HepG2 (cell line): ENCODE measurements at regions not wholly inside any gene's neighbourhood (a gene's known extent, or its start where the extent isn't known, plus 50 kb on each side); places are given as distances from the start of the nearest gene placed in this dataset.

Experiments used
- CHD2 ChIP-seq: IDR thresholded peaks from 2 replicates; pipeline ENCODE4 v1.6.1; 2011; ENCODE audit warnings: low read depth, low read length, improper control_type of control experiment
- HNRNPL ChIP-seq: fragments of 200-400 bp; formaldehyde crosslinking; IDR thresholded peaks from 2 replicates; pipeline ENCODE4 v1.6.1; 2017; ENCODE audit warnings: mild to moderate bottlenecking, low read depth, low read length
- ISX ChIP-seq: sonication (generic); formaldehyde crosslinking; conservative IDR thresholded peaks from 2 replicates; pipeline ENCODE4 v1.5.0; 2020; ENCODE audit warnings: missing genetic modification reagents
- KLF16 ChIP-seq, 2 experiments: sonication (generic) in 1 of 2; formaldehyde crosslinking in 1 of 2; IDR thresholded peaks; 2 replicates each; pipeline versions ENCODE4 v1.6.1 to v1.8.0; 2016 to 2023; ENCODE audit warnings: missing genetic modification reagents in 2 of 2, missing compliant biosample characterization in 1 of 2
- TEAD3 ChIP-seq: optimal IDR thresholded peaks from 2 replicates; pipeline ENCODE3; 2016; ENCODE audit warnings: borderline replicate concordance
- THYN1 ChIP-seq: sonication (generic); formaldehyde crosslinking; IDR thresholded peaks from 2 replicates; pipeline ENCODE4 v1.8.1; 2023; ENCODE audit warnings: low read depth, mild to moderate bottlenecking, moderate library complexity, missing genetic modification reagents, borderline replicate concordance
- ZNF577 ChIP-seq: sonication (generic); formaldehyde crosslinking; IDR thresholded peaks from 2 replicates; pipeline ENCODE4 v1.4.0; 2020; ENCODE audit warnings: mild to moderate bottlenecking, low read depth, missing genetic modification reagents, borderline replicate concordance
- ZNF615 ChIP-seq: sonication (generic); formaldehyde crosslinking; IDR thresholded peaks from 2 replicates; pipeline ENCODE4 v1.5.0; 2020; ENCODE audit warnings: mild to moderate bottlenecking, missing genetic modification reagents, borderline replicate concordance
- ZNF773 ChIP-seq: sonication (generic); formaldehyde crosslinking; IDR thresholded peaks from 2 replicates; pipeline ENCODE4 v1.4.0; 2020; ENCODE audit warnings: missing genetic modification reagents, borderline replicate concordance
- TF ChIP-seq, protein P1 (sequence below): sonication (generic); formaldehyde crosslinking; IDR thresholded peaks from one replicate; pipeline ENCODE4 v1.5.1; 2020; ENCODE audit warnings: mild to moderate bottlenecking, missing genetic modification reagents; ENCODE audit errors: not compliant biosample characterization
- TF ChIP-seq, protein P2 (sequence below): sonication (generic); formaldehyde crosslinking; IDR thresholded peaks from 2 replicates; pipeline ENCODE4 v1.5.1; 2020; ENCODE audit warnings: mild to moderate bottlenecking, missing genetic modification reagents, moderate library complexity
- TF ChIP-seq, protein P3 (sequence below): sonication (generic); formaldehyde crosslinking; IDR thresholded peaks from 2 replicates; pipeline ENCODE4 v1.4.0; 2020; ENCODE audit warnings: missing genetic modification reagents
- TF ChIP-seq, protein P4 (sequence below): sonication (generic); formaldehyde crosslinking; IDR thresholded peaks from 2 replicates; pipeline ENCODE4 v1.9.0; 2022; ENCODE audit warnings: missing genetic modification reagents, mild to moderate bottlenecking, borderline replicate concordance
- TF ChIP-seq, protein P5 (sequence below): sonication (generic); formaldehyde crosslinking; IDR thresholded peaks from 2 replicates; pipeline ENCODE4 v1.8.1; 2023; ENCODE audit warnings: missing genetic modification reagents, inconsistent platforms, borderline replicate concordance

DNA sequence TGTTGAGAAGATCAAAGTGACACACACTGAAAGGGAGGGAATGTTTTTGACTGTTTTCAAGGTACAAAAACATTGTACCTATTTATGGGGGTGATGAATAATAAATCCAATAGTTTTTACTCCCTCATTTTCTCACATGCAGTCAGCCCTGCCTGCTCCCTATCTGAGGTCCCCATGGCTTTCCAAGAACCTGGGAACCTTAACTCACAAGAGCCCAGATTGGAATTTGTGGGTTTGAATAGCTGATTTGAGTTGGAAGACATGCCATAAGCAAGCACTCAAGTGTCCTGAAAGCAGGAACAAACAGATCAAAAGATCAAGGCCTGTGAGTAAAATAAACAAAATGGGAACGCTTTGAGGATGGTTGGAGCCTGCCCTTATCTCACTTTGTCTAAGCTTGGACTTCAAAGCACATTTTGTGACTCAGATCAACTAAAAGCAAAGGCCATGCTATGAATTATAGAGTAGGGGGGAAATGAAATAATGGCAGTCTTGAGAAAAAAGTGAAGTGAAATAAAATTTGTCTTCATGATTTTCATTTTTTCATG lies 136.6 kb downstream of the LYPLAL1 start (continued):
- TF ChIP-seq ISX (CRISPR knock-in tag) (no peak), ZNF577 (CRISPR knock-in tag) (no peak), ZNF773 (CRISPR knock-in tag) (no peak), THYN1 (no peak), ZNF615 (CRISPR knock-in tag) (no peak), TEAD3 (CRISPR knock-in tag) (peak; percentile 92), CHD2 (no peak), HNRNPL (no peak), KLF16 (CRISPR knock-in tag; IDR thresholded peaks at IDR 0.05) (no peak; a peak in 1 of 4 replicates)
- TF ChIP-seq, protein P1, sequence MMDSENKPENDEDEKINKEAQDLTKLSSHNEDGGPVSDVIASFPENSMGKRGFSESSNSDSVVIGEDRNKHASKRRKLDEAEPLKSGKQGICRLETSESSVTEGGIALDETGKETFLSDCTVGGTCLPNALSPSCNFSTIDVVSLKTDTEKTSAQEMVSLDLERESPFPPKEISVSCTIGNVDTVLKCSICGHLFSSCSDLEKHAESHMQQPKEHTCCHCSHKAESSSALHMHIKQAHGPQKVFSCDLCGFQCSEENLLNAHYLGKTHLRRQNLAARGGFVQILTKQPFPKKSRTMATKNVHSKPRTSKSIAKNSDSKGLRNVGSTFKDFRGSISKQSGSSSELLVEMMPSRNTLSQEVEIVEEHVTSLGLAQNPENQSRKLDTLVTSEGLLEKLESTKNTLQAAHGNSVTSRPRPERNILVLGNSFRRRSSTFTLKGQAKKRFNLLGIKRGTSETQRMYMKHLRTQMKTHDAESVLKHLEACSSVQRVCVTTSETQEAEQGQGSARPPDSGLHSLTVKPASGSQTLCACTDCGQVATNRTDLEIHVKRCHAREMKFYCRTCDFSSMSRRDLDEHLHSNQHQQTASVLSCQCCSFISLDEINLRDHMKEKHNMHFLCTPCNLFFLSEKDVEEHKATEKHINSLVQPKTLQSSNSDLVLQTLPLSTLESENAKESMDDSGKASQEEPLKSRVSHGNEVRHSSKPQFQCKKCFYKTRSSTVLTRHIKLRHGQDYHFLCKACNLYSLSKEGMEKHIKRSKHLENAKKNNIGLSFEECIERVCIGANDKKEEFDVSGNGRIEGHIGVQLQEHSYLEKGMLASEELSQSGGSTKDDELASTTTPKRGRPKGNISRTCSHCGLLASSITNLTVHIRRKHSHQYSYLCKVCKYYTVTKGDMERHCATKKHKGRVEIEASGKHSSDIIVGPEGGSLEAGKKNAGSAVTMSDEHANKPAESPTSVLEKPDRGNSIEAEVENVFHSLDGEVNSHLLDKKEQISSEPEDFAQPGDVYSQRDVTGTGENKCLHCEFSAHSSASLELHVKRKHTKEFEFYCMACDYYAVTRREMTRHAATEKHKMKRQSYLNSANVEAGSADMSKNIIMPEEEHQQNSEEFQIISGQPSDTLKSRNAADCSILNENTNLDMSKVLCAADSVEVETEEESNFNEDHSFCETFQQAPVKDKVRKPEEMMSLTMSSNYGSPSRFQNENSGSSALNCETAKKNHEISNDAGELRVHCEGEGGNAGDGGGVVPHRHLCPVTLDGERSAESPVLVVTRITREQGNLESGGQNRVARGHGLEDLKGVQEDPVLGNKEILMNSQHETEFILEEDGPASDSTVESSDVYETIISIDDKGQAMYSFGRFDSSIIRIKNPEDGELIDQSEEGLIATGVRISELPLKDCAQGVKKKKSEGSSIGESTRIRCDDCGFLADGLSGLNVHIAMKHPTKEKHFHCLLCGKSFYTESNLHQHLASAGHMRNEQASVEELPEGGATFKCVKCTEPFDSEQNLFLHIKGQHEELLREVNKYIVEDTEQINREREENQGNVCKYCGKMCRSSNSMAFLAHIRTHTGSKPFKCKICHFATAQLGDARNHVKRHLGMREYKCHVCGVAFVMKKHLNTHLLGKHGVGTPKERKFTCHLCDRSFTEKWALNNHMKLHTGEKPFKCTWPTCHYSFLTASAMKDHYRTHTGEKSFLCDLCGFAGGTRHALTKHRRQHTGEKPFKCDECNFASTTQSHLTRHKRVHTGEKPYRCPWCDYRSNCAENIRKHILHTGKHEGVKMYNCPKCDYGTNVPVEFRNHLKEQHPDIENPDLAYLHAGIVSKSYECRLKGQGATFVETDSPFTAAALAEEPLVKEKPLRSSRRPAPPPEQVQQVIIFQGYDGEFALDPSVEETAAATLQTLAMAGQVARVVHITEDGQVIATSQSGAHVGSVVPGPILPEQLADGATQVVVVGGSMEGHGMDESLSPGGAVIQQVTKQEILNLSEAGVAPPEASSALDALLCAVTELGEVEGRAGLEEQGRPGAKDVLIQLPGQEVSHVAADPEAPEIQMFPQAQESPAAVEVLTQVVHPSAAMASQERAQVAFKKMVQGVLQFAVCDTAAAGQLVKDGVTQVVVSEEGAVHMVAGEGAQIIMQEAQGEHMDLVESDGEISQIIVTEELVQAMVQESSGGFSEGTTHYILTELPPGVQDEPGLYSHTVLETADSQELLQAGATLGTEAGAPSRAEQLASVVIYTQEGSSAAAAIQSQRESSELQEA (CRISPR knock-in tag): no peak
- TF ChIP-seq, protein P2, sequence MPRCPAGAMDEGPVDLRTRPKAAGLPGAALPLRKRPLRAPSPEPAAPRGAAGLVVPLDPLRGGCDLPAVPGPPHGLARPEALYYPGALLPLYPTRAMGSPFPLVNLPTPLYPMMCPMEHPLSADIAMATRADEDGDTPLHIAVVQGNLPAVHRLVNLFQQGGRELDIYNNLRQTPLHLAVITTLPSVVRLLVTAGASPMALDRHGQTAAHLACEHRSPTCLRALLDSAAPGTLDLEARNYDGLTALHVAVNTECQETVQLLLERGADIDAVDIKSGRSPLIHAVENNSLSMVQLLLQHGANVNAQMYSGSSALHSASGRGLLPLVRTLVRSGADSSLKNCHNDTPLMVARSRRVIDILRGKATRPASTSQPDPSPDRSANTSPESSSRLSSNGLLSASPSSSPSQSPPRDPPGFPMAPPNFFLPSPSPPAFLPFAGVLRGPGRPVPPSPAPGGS (CRISPR knock-in tag): no peak
- TF ChIP-seq, protein P3, sequence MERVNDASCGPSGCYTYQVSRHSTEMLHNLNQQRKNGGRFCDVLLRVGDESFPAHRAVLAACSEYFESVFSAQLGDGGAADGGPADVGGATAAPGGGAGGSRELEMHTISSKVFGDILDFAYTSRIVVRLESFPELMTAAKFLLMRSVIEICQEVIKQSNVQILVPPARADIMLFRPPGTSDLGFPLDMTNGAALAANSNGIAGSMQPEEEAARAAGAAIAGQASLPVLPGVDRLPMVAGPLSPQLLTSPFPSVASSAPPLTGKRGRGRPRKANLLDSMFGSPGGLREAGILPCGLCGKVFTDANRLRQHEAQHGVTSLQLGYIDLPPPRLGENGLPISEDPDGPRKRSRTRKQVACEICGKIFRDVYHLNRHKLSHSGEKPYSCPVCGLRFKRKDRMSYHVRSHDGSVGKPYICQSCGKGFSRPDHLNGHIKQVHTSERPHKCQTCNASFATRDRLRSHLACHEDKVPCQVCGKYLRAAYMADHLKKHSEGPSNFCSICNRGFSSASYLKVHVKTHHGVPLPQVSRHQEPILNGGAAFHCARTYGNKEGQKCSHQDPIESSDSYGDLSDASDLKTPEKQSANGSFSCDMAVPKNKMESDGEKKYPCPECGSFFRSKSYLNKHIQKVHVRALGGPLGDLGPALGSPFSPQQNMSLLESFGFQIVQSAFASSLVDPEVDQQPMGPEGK (CRISPR knock-in tag): peak; percentile 60
- TF ChIP-seq, protein P4, sequence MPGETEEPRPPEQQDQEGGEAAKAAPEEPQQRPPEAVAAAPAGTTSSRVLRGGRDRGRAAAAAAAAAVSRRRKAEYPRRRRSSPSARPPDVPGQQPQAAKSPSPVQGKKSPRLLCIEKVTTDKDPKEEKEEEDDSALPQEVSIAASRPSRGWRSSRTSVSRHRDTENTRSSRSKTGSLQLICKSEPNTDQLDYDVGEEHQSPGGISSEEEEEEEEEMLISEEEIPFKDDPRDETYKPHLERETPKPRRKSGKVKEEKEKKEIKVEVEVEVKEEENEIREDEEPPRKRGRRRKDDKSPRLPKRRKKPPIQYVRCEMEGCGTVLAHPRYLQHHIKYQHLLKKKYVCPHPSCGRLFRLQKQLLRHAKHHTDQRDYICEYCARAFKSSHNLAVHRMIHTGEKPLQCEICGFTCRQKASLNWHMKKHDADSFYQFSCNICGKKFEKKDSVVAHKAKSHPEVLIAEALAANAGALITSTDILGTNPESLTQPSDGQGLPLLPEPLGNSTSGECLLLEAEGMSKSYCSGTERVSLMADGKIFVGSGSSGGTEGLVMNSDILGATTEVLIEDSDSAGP (CRISPR knock-in tag): no peak
- TF ChIP-seq, protein P5, sequence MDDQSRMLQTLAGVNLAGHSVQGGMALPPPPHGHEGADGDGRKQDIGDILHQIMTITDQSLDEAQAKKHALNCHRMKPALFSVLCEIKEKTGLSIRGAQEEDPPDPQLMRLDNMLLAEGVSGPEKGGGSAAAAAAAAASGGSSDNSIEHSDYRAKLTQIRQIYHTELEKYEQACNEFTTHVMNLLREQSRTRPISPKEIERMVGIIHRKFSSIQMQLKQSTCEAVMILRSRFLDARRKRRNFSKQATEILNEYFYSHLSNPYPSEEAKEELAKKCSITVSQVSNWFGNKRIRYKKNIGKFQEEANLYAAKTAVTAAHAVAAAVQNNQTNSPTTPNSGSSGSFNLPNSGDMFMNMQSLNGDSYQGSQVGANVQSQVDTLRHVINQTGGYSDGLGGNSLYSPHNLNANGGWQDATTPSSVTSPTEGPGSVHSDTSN (CRISPR knock-in tag): no peak
